NOMO-1 treated with dmso at 0.1 percent for 144 hours (cell line): ENCODE measurements at regions not wholly inside any gene's neighbourhood (a gene's known extent, or its start where the extent isn't known, plus 50 kb on each side); places are given as distances from the start of the nearest gene placed in this dataset.
"Not testable (repeated sequence)": the region's sequence is repeated elsewhere in the genome, so short reads cannot be mapped to it uniquely, and the experiment has no call there.

Experiments used
- DNase-seq: peaks from one replicate; lab custom pipeline; 2025; ENCODE audit not compliant: unreplicated experiment; lab: John Stamatoyannopoulos, UW

- DNase-seq: no peak
Observed at GRCh38 chr7:15143936-15144335, 241.4 kb upstream of the DGKB start.

DNA sequence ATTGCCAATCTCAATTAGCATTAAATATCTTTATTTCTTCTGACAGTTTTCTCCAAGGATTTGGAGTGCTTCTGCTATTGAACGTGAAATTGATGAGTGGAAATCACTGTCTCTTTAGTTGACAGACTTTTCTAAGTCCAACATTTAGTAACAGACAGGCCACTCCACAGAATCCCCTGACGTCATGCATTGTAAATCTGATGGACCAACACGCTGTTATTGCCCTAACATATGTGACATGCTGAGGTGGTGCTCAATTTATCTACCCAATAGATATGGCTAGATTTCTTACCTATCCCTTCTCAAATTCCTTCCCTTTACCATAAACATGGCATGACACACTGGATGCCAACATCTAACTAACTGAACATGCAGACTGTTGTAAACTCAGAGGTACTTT, 240.6 kb upstream of the DGKB start:
- DNase-seq: no peak

- DNase-seq: no peak
Observed at GRCh38 chr7:15140431-15140830, 237.9 kb upstream of the DGKB start.

DNA sequence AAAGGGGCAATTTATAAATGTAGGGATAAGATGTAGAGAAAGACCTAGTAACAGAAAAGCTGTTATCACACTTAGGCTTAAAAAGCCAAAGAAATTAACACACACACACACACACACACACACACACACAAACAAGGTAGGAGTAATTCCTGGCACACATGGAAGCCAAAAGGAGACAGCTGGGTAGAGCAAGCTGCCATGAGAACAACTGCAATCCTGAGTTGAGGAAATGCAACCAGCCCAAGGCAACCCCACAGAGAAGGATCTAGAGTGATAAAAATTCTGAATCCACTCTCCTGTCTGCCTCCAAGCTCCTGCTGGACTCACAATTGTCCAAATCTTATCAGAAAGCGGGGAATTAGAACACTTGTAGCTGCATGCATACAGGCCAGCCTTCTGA, 229.1 kb upstream of the DGKB start:
- no peak for DNase-seq

GRCh38 chr7:15130666-15131541, 228.4 kb upstream of the DGKB start:
- DNase-seq: no peak

DNA sequence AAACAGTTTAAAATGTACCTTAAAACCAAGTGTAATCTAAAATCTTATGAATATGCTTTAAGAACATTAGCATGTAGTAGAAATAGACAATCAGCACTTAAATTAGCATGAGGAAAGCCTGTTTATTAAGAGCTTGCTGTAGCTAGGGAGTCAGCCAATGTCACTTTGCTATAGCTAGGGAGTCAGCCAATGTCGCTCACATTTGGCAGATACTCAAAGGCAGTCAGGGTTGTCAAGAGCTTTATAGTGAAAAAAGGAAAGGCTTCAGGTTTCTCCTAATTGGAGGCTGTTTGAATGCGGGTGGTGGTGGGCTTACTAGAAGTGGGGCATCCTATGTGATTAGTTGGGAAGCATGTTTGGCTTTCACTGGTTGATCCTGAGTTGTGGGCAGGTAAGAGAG, 226.2 kb upstream of the DGKB start:
- no peak for DNase-seq

- DNase-seq: not testable (repeated sequence)
Observed at GRCh38 chr7:15126653-15127052, 224.1 kb upstream of the DGKB start.

DNA sequence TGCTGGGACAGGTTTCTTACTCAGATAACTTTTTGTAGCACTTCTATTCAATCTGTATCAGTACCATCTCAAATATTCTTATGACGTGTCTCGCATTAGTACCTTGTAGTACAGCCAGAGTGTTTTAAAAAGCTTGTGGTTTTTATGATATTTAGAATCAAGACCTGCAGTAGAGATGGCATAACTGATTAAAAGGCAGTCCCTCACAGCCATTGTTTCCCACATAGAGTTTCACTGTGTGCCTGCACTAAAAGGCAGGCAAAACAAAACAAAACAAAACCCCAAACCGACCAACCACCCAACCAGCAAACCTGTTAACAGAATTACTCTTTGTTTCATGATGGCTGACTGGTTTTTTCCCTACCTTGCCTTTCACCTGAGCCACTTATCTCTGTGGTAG, 221.3 kb upstream of the DGKB start:
- no peak for DNase-seq

DNA sequence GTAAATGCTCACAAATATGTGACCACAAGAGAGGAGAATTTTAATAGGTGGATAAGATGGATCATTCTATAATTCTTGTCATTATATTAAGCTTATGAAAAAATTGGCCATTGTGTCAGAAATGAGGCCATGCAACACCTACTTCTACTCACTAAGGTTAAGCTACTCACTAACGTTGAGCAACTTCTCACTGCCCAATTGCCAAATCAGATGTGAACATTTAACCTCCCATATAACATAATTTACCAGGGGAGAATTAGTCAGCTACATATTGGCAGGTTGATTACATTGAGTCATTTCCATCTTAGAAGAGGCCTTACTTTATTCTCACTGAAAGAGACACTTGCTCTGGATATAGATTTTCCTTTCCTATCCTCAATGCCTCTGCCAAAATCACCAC, 211.2 kb upstream of the DGKB start:
- DNase-seq: no peak

GRCh38 chr7:15105711-15106110, 203.2 kb upstream of the DGKB start:
- DNase-seq: no peak

DNA sequence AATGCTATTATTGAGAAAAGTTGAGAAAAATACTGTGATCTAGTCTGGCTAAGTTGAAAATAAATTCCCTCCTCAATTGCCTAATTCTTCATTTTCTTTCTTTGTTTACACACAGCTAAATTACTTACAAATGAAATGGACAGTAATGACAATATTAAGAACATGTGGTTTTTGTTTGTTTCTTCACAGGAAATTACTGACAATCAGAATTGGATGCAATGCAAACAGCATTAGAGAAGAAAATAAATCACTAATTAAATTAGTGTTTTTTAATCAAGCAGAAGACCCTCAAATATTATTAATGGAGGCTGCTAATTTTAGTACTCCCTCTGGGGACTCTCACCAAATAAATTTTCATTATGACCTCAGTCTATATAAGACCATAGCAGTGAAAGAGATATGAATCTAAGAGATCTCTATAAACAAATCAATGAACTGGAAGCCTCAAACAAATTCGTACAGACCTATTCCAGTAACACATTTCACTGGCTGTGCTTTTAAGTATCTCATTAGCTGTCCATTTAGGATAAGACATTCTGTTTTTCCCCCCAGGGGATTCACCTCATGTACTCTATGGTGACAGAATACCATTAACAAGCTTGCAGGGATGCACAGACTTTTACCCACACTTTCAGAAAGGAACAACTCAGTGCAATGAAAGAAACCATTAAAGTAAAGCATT, 202.0 kb upstream of the DGKB start:
- DNase-seq: no peak

GRCh38 chr7:15099074-15099473, 196.5 kb upstream of the DGKB start:
- no peak for DNase-seq

GRCh38 chr7:15096853-15097252, 194.3 kb upstream of the DGKB start:
- DNase-seq: no peak

GRCh38 chr7:15094989-15095388, 192.4 kb upstream of the DGKB start:
- no peak for DNase-seq

DNA sequence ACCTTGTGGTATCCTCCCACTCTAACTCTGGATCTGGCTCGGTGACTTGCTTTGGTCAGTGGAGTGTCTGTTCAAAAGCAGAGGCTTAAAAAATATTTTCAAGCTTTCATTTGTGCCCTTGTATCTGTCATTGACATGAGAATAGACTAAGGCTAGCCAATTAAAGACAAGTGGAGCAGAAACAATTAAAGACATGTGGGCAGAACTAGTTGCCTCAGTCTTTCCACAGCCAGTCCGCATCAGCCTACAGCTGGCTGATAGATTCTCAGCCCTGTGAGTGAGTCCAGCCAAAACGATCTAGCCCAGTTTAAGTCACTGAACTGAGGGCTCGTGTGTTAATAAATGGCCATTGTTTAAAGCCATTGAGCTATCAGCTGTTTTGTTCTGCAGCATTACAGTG, 185.2 kb upstream of the DGKB start:
- DNase-seq: no peak

DNA sequence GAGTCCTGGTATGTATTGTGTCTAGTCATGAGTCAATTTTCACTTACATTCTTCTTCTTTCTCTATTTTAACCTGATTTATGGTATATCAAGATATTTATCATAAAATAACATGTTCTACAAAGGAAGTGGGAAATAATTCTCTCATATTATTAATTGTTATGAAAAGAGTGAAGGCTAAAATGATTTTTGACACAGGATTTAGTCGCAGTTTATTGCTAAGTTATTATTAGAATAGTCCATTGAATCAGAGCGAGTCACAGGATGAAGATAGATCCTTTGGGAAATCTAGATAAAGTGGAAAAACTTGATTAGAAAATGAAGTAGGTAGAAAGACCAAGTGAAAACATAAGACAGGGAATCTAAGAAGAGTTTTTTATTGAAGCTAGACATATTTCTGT, 184.3 kb upstream of the DGKB start:
- DNase-seq: no peak

DNA sequence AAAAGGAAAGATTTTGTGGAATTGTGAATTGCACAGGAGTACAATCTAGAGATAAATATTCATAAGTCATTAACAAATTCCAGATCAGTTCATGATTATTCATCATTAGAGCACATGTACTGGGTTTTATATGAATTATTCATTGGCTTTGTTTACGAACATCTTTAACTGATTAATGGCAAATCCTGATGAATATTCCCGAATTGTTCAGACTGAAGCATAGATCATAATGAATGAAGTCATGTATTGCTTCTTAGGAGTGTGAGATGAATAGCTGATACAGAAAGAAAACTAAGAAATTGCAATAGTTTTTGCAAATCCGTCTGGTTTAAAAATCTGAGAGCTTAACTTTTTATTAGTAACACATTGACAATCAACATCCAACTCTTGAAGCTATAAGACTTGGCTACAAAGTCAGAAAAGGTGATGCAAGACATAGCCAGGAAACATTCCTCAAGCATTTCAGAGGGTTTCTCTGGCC, 183.6 kb upstream of the DGKB start:
- no peak for DNase-seq

DNA sequence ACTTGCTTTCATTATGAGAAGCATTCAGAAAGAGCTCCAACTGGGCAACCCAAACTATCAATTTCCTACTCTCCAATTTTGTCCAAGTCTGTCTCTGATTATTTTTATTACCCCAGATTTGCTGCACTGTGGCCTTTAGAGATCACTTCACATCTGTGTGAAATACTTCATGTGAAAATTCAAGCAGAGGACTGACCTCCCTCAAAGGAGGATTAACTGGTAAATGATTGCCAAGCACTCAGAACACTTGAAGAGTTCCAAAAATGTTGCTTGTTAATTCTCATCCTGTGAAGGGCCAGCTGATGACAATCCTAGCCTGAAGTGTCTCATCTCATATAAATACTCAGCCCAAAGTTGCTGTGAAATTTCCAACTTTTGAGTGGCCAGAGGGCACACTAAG, 182.8 kb upstream of the DGKB start:
- DNase-seq: no peak

DNA sequence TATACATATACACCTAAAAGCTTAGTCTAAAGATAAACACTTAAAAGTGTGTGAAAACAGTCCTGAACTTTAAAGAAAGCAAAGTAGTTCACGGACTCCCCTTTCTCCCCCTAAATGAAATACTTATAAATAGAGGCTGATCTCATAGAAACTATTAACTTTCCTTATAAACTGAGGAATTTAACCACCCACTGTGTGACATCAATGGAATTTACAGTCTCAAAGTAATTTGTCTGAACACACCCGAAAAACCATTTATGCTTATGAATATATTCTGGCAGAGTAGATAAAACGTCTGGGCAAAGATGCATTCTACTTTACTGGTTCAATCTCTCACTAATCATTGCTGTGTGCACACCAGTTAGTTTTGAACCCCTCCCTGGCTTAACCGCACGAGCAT, 181.8 kb upstream of the DGKB start:
- no peak for DNase-seq

DNA sequence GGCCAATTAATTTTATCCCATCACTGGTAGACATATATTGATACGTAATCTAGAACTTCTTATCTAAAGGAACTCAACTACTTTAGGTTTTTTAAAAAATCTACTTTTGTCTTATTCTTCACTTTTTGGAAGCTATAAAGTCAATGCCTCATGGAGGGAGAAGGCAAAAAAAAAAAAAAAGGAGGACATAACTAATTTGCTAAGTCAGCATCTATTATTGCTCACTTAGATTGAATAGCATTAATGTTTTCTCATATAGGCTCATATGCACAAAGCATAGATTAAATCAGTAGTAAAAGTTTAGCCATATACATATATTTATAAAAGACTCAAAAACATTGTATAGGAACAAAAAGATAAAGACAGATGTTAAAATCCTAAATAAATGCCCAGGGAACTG, 179.3 kb upstream of the DGKB start:
- DNase-seq: no peak

DNA sequence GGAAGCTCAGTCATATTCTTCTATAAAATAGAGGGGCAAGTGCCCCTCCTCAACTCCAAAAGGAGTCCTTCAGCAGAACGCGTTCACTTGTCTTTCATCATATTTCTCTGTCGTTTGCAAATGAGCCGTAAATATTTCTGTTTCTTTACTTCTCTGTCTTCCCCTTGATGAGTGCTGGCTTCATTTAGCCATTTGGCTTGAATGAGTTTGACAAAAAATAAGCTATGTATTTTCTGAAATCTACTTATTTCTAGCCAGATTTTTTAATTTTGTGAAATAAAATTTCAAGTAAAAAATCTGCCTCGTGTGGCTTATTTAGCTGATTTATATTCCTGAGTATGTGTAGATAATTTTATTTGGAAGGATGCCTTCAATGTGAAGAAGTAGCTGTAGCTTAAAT, 170.8 kb upstream of the DGKB start:
- DNase-seq: no peak

- DNase-seq: no peak
Observed at GRCh38 chr7:15068324-15068723, 165.8 kb upstream of the DGKB start.
